K562 (cell line): ENCODE measurements at regions not wholly inside any gene's neighbourhood (a gene's known extent, or its start where the extent isn't known, plus 50 kb on each side); places are given as distances from the start of the nearest gene placed in this dataset.
"Not testable (repeated sequence)": the region's sequence is repeated elsewhere in the genome, so short reads cannot be mapped to it uniquely, and the experiment has no call there.

ENCODE experiments used
- ATAC-seq: fragments of 200-7000 bp; cut with Tn5 transposase; 3 replicates; pipeline ENCODE4 v1.9.1; 2020; ENCODE audit warnings: moderate library complexity
- BruUV-seq: library from RNA; stranded (reverse); fragments of 400-500 nt; replicated peaks from 2 replicates; lab custom pipeline; 2021; lab: Mats Ljungman, UMichigan
- CTCF ChIA-PET: fragments of 300-600 bp; formaldehyde crosslinking; extraction: SDS; loops from one replicate; lab custom pipeline; 2021; ENCODE audit warnings: low intra/inter-chr PET ratio; lab: Yijun Ruan, JAX
- POLR2A ChIA-PET: fragments of 300-600, 350-650 bp; sonication (Branson Sonifier 250); formaldehyde crosslinking; extraction: SDS; loops from one replicate; lab custom pipeline; 2021; ENCODE audit warnings: antibody characterized with exemption, inconsistent platforms; lab: Yijun Ruan, JAX
- DNase-seq, 4 experiments: peaks; one replicate each; pipeline versions ENCODE4 v3.0.0 to v3.0.0-alpha.2; 2011 to 2018; ENCODE audit warnings: low spot score in 3 of 4, mixed read lengths in 3 of 4; ENCODE audit errors: extremely low read depth in 1 of 4
- FAIRE-seq: peaks from 2 replicates; lab custom pipeline; 2011; peaks lifted over from hg19 to GRCh38; lab: Jason Lieb, UNC
- H2AFZ ChIP-seq: 2 replicates; pipeline ENCODE4 v1.6.0; 2011; ENCODE audit warnings: low read depth, low read length, control low read depth, inconsistent platforms
- H3K27ac ChIP-seq: fragments of 200-600 bp; 3 replicates; pipeline ENCODE4 v1.8.0; 2011; ENCODE audit warnings: low read depth, mild to moderate bottlenecking, control low read depth, inconsistent platforms, low read length, moderate library complexity, mixed read lengths; ENCODE audit errors: extremely low read depth
- H3K27me3 ChIP-seq, 2 experiments: fragments of 300-600 bp in 1 of 2; 2 replicates in 1 of 2; 3 replicates in 1 of 2; pipeline versions ENCODE4 v1.6.0 to v1.8.0; 2011; ENCODE audit warnings: inconsistent platforms in 2 of 2, low read length in 2 of 2, mild to moderate bottlenecking in 1 of 2, mixed read lengths in 1 of 2, moderate library complexity in 1 of 2; ENCODE audit not compliant: control insufficient read depth in 2 of 2, insufficient read depth in 2 of 2
- H3K36me3 ChIP-seq: fragments of 300-600 bp; 3 replicates; pipeline ENCODE4 v1.8.0; 2011; ENCODE audit warnings: mild to moderate bottlenecking, low read length, inconsistent platforms; ENCODE audit not compliant: control insufficient read depth, insufficient read depth
- H3K4me1 ChIP-seq, 2 experiments: fragments of 200-600 bp in 1 of 2; replicated peaks in 1 of 2; 2 replicates in 1 of 2; 3 replicates in 1 of 2; pipeline versions ENCODE4 v1.5.1 to v1.8.0; 2011; ENCODE audit warnings: inconsistent platforms in 2 of 2, low read length in 2 of 2, mild to moderate bottlenecking in 1 of 2, mixed read lengths in 1 of 2, moderate library complexity in 1 of 2; ENCODE audit not compliant: control insufficient read depth in 2 of 2, insufficient read depth in 2 of 2
- H3K4me2 ChIP-seq: 2 replicates; pipeline ENCODE4 v1.6.1; 2011; ENCODE audit warnings: low read length, control low read depth, inconsistent platforms, mixed read lengths; ENCODE audit not compliant: insufficient read depth
- H3K4me3 ChIP-seq: fragments of 200-600 bp; sonication (generic), shearing (Covaris generic); 2 replicates; pipeline ENCODE4 v1.5.1; 2016; ENCODE audit warnings: control low read depth, inconsistent platforms
- H3K79me2 ChIP-seq: fragments of 200-600 bp; 3 replicates; pipeline ENCODE4 v1.8.0; 2011; ENCODE audit warnings: low read length, inconsistent platforms; ENCODE audit not compliant: control insufficient read depth, insufficient read depth
- H3K9ac ChIP-seq, 2 experiments: 2 replicates each; pipeline versions ENCODE4 v1.6.0 to v1.6.1; 2011; ENCODE audit warnings: low read depth in 2 of 2, low read length in 2 of 2, control low read depth in 1 of 2, inconsistent platforms in 1 of 2, mild to moderate bottlenecking in 1 of 2, mixed read lengths in 1 of 2; ENCODE audit not compliant: insufficient read depth in 1 of 2
- H3K9me1 ChIP-seq: one replicate; pipeline ENCODE4 v1.6.0; 2011; ENCODE audit warnings: inconsistent platforms, mild to moderate bottlenecking, low read length, moderate library complexity; ENCODE audit not compliant: control insufficient read depth, insufficient read depth
- H3K9me3 ChIP-seq: replicated peaks from 2 replicates; pipeline ENCODE4 v1.5.1; 2011; ENCODE audit warnings: low read depth, low read length, inconsistent platforms; ENCODE audit not compliant: control insufficient read depth, insufficient read depth
- H4K20me1 ChIP-seq: replicated peaks from 2 replicates; pipeline ENCODE4 v1.6.1; 2011; ENCODE audit warnings: low read length, inconsistent platforms, mixed read lengths; ENCODE audit not compliant: control insufficient read depth, insufficient read depth
- SPI1 ChIP-seq: IDR thresholded peaks from 2 replicates; pipeline ENCODE4 v1.6.1; 2011; ENCODE audit warnings: low read depth, low read length, control low read depth, borderline replicate concordance
- ZNF431 ChIP-seq: sonication (generic); formaldehyde crosslinking; IDR thresholded peaks from 2 replicates; pipeline ENCODE4 v1.8.0; 2022; ENCODE audit warnings: mild to moderate bottlenecking, missing genetic modification reagents
- WGBS: fragments of 100-300 bp; shearing (Covaris generic); methylation state at CpG from one replicate; pipeline ENCODE4 v1.1.6; 2016; ENCODE audit warnings: low coverage, mixed read lengths; ENCODE audit not compliant: insufficient coverage; ENCODE audit errors: missing lambda C conversion rate; 5-methylcytosine and 5-hydroxymethylcytosine counted together
- in situ Hi-C: fragments of 300-500 bp; cut with MboI; formaldehyde crosslinking; loops from 4 replicates; pipeline ENCODE4 v1.15.0; 2018; ENCODE audit warnings: inconsistent platforms, mixed read lengths
- intact Hi-C: fragments of 100-400 bp; cut with micrococcal nuclease; formaldehyde crosslinking; loops from 2 replicates; pipeline ENCODE4 v1.14.2; 2022
- TF ChIP-seq, protein P1 (sequence below): sonication (generic); formaldehyde crosslinking; IDR thresholded peaks from 2 replicates; pipeline ENCODE4 v1.8.0; 2022; ENCODE audit warnings: missing genetic modification reagents, mild to moderate bottlenecking, moderate library complexity, borderline replicate concordance

DNA sequence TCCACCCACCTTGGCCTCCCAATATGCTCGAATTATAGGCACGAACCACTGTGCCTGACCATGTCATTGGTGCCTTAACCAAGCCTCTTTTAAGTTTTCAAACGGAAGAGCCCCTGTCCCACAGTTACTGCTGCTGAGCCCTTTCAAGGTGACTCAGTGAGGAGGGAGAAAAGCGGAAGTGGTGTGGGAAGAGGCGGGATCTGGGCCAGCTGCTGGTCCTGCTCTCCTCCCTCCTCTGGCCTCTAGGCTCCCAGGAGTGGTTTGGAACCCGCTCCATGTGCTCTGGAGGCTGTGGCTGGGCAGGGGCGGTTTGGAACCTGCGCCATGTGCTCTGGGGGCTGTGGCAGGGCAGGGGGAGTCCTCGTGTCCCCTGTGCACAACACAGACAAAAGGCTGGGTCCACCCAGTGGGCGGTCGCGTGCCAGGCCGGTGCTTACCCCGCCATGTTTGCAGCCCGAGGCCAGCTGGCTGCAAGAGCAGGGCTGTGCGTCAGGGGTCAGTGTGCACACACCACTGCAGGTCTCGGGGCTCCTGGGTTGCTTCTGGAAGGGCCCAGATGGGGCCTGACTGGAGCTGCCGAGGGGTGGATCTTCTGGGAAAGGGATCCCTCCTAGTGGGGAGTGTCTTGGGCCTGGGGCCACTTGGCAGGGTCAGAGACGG, 113.4 kb upstream of the ALDH3B2 start:
- intact Hi-C loops, BruUV-seq, H3K4me1 ChIP-seq, DNase-seq, H3K79me2 ChIP-seq, H3K9ac ChIP-seq, H4K20me1 ChIP-seq, H3K27me3 ChIP-seq, FAIRE-seq, H3K4me2 ChIP-seq, H3K9me3 ChIP-seq, H3K36me3 ChIP-seq, POLR2A ChIA-PET, H3K9me1 ChIP-seq, ATAC-seq, in situ Hi-C loops: not testable (repeated sequence)
- 34% methylated on average over 7 of the region's 19 CpGs for WGBS
- peak; percentile 83 for TF ChIP-seq SPI1
- TF ChIP-seq, protein P1, sequence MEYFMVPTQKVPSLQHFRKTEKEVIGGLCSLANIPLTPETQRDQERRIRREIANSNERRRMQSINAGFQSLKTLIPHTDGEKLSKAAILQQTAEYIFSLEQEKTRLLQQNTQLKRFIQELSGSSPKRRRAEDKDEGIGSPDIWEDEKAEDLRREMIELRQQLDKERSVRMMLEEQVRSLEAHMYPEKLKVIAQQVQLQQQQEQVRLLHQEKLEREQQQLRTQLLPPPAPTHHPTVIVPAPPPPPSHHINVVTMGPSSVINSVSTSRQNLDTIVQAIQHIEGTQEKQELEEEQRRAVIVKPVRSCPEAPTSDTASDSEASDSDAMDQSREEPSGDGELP (CRISPR knock-in tag): peak; percentile 22; the same call in 1 of the 2 replicates
- TF ChIP-seq, all 486 proteins: peak for 2; not testable (repeated sequence) for 484
- H3K27ac ChIP-seq, H3K4me3 ChIP-seq, CTCF ChIA-PET: not testable (repeated sequence)
- peak overlapping the region; percentile 55; the same call in 1 of the 2 replicates for H2AFZ ChIP-seq

DNA sequence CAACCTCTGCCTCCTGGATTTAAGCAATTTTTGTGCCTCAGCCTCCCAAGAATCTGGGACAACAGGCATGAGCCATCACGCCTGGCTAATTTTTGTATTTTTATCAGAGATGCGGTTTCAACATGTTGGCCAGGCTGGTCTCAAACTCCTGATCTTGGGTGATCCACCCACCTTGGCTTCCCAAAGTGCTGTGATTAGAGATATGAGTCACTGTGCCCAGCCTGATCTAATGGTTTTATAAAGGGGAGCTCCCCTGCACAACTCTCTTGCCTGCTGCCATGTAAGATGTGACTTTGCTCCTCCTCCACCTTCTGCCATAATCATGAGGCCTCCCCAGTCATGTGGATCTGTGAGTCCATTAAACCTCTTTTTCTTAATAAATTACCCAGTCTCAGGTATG, 107.5 kb upstream of the ALDH3B2 start:
- POLR2A ChIA-PET, ATAC-seq, H3K4me2 ChIP-seq, FAIRE-seq, CTCF ChIA-PET, H3K36me3 ChIP-seq, H3K9ac ChIP-seq, H3K27me3 ChIP-seq, H3K9me1 ChIP-seq, intact Hi-C loops, in situ Hi-C loops, H3K4me1 ChIP-seq, H3K9me3 ChIP-seq, H3K79me2 ChIP-seq, H2AFZ ChIP-seq, DNase-seq, H3K27ac ChIP-seq, H4K20me1 ChIP-seq, BruUV-seq, H3K4me3 ChIP-seq: not testable (repeated sequence)
- WGBS: 29% methylated on average over 2 of the region's 2 CpGs
- TF ChIP-seq ZNF431: peak; percentile 80

DNA sequence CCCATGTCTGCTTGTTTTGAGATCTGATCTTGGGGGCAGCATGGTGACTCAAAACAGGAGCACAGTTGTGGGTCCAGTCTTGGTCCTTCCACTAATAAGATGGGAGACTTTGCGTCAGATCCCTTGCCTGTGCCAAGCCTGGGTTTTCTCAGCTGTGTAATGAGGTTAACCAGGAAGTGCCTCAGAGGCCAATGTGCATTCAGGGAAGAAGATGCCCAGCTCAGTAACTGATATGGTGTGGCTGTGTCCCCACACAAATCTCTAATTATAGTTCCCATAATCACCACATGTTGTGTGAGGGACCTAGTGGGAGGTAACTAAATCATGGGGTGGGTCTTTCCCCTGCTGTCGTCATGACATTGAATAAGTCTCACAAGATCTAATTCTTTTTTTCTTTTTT, 107.1 kb upstream of the ALDH3B2 start:
- CTCF ChIA-PET, POLR2A ChIA-PET: not testable (repeated sequence)

More for the DNA sequence above, 107.1 kb upstream of the ALDH3B2 start:
- H2AFZ ChIP-seq, H3K36me3 ChIP-seq, H3K4me1 ChIP-seq, intact Hi-C loops, ATAC-seq, DNase-seq, H3K4me3 ChIP-seq, H3K4me2 ChIP-seq, H4K20me1 ChIP-seq, in situ Hi-C loops, H3K79me2 ChIP-seq, FAIRE-seq, H3K27me3 ChIP-seq, H3K9ac ChIP-seq, BruUV-seq, H3K9me3 ChIP-seq, H3K27ac ChIP-seq, H3K9me1 ChIP-seq: not testable (repeated sequence)
- 19% methylated on average over 2 of the region's 2 CpGs for WGBS
